ENCODE measurements at regions not wholly inside any gene's neighbourhood (a gene's known extent, or its start where the extent isn't known, plus 50 kb on each side); places are given as distances from the start of the nearest gene placed in this dataset.
"Not testable (repeated sequence)": the region's sequence is repeated elsewhere in the genome, so short reads cannot be mapped to it uniquely, and the experiment has no call there.

GRCh38 chr2:105669384-105669891 lies 75.3 kb upstream of the NCK2 start:
- no peaks in the 10 kb centered on the region for H3K27me3 ChIP-seq (ENCODE audit: insufficient read depth, low read length, poor library complexity)
- H3K9me3 ChIP-seq (ENCODE audit: insufficient read depth, low read length, severe bottlenecking) = peaks cover 27% of the 10 kb centered on the region
- H4K20me1 ChIP-seq (ENCODE audit: insufficient read depth, low read length) = no peaks in the 10 kb centered on the region
- ATAC-seq (ENCODE audit: insufficient read depth, low read depth) = no peak
- no peaks in the 10 kb centered on the region for H3K36me3 ChIP-seq (ENCODE audit: insufficient read depth, low read length)
- H3K9ac ChIP-seq (ENCODE audit: low read depth, low read length) = no peak overlapping the region
- no peak overlapping the region for H2AFZ ChIP-seq (ENCODE audit: low read depth, low read length)
- no peak overlapping the region for H3K4me3 ChIP-seq (ENCODE audit: low read depth in 1 of 2, low read length in 2 of 2)
- H3K79me2 ChIP-seq (ENCODE audit: insufficient read depth, low read length) = no peaks in the 10 kb centered on the region
- no peak for DNase-seq
- TF ChIP-seq CTCF (IDR thresholded peaks at IDR 0.05; ENCODE audit: borderline replicate concordance, extremely low read depth, low read length, poor library complexity, severe bottlenecking) (no peak), EZH2 (IDR thresholded peaks at IDR 0.05; ENCODE audit: borderline replicate concordance, low read depth, low read length, severe bottlenecking) (no peak)
- H3K4me2 ChIP-seq (ENCODE audit: insufficient read depth, low read length) = no peak overlapping the region
- H3K27ac ChIP-seq (ENCODE audit: low read length) = no peak overlapping the region
- no peaks in the 10 kb centered on the region for H3K4me1 ChIP-seq (ENCODE audit: insufficient read depth, low read length)

GRCh38 chr2:105665480-105665879 lies 79.2 kb upstream of the NCK2 start:
- no peak overlapping the region for H2AFZ ChIP-seq (ENCODE audit: low read depth, low read length)
- H3K4me2 ChIP-seq (ENCODE audit: insufficient read depth, low read length) = no peak overlapping the region
- no peaks in the 10 kb centered on the region for H3K79me2 ChIP-seq (ENCODE audit: insufficient read depth, low read length)
- DNase-seq (no peak), ATAC-seq (ENCODE audit: insufficient read depth, low read depth) (no peak)
- H3K4me1 ChIP-seq (ENCODE audit: insufficient read depth, low read length) = no peaks in the 10 kb centered on the region
- H3K4me3 ChIP-seq (ENCODE audit: low read depth in 1 of 2, low read length in 2 of 2) = no peak overlapping the region
- no peak overlapping the region for H3K27ac ChIP-seq (ENCODE audit: low read length)
- no peaks in the 10 kb centered on the region for H3K36me3 ChIP-seq (ENCODE audit: insufficient read depth, low read length)
- H3K9me3 ChIP-seq (ENCODE audit: insufficient read depth, low read length, severe bottlenecking) = peaks cover 27% of the 10 kb centered on the region
- no peaks in the 10 kb centered on the region for H4K20me1 ChIP-seq (ENCODE audit: insufficient read depth, low read length)
- H3K9ac ChIP-seq (ENCODE audit: low read depth, low read length) = no peak overlapping the region
- no peaks in the 10 kb centered on the region for H3K27me3 ChIP-seq (ENCODE audit: insufficient read depth, low read length, poor library complexity)
- TF ChIP-seq EZH2 (IDR thresholded peaks at IDR 0.05; ENCODE audit: borderline replicate concordance, low read depth, low read length, severe bottlenecking) (no peak), CTCF (IDR thresholded peaks at IDR 0.05; ENCODE audit: borderline replicate concordance, extremely low read depth, low read length, poor library complexity, severe bottlenecking) (no peak)

- Histone ChIP-seq H2AFZ (ENCODE audit: low read depth, low read length) (no peak overlapping the region), H3K36me3 (ENCODE audit: insufficient read depth, low read length) (no peaks in the 10 kb centered on the region), H3K27me3 (ENCODE audit: insufficient read depth, low read length, poor library complexity) (peaks cover 3% of the 10 kb centered on the region), H3K9me3 (ENCODE audit: insufficient read depth, low read length, severe bottlenecking) (peaks cover 6% of the 10 kb centered on the region), H4K20me1 (ENCODE audit: insufficient read depth, low read length) (no peaks in the 10 kb centered on the region), H3K4me1 (ENCODE audit: insufficient read depth, low read length) (no peaks in the 10 kb centered on the region), H3K4me3 (ENCODE audit: low read depth in 1 of 2, low read length in 2 of 2) (no peak overlapping the region), H3K4me2 (ENCODE audit: insufficient read depth, low read length) (no peak overlapping the region), H3K27ac (ENCODE audit: low read length) (no peak overlapping the region), H3K79me2 (ENCODE audit: insufficient read depth, low read length) (no peaks in the 10 kb centered on the region), H3K9ac (ENCODE audit: low read depth, low read length) (no peak overlapping the region)
- ATAC-seq (ENCODE audit: insufficient read depth, low read depth) = no peak
- DNase-seq = no peak
- no peak for TF ChIP-seq CTCF (IDR thresholded peaks at IDR 0.05; ENCODE audit: borderline replicate concordance, extremely low read depth, low read length, poor library complexity, severe bottlenecking)
These were observed 84.2 kb upstream of the NCK2 start for GRCh38 chr2:105660489-105660888.

GRCh38 chr2:105655723-105656606 lies 88.7 kb upstream of the NCK2 start:
- H3K9me3 ChIP-seq (ENCODE audit: insufficient read depth, low read length, severe bottlenecking); H3K27ac ChIP-seq (ENCODE audit: low read length); H2AFZ ChIP-seq (ENCODE audit: low read depth, low read length); ATAC-seq (ENCODE audit: insufficient read depth, low read depth); H3K27me3 ChIP-seq (ENCODE audit: insufficient read depth, low read length, poor library complexity); H3K9ac ChIP-seq (ENCODE audit: low read depth, low read length); H4K20me1 ChIP-seq (ENCODE audit: insufficient read depth, low read length); DNase-seq; H3K79me2 ChIP-seq (ENCODE audit: insufficient read depth, low read length); H3K4me1 ChIP-seq (ENCODE audit: insufficient read depth, low read length); H3K4me3 ChIP-seq (ENCODE audit: low read depth in 1 of 2, low read length in 2 of 2); H3K36me3 ChIP-seq (ENCODE audit: insufficient read depth, low read length); H3K4me2 ChIP-seq (ENCODE audit: insufficient read depth, low read length): not testable (repeated sequence)
